NCI-H510A (cell line): ENCODE measurements at regions not wholly inside any gene's neighbourhood (a gene's known extent, or its start where the extent isn't known, plus 50 kb on each side); places are given as distances from the start of the nearest gene placed in this dataset.
"Not testable (repeated sequence)": the region's sequence is repeated elsewhere in the genome, so short reads cannot be mapped to it uniquely, and the experiment has no call there.

Experiments
- DNase-seq: peaks from one replicate; lab custom pipeline; 2025; lab: John Stamatoyannopoulos, UW

- no peak for DNase-seq
These were observed 129.1 kb downstream of the TNFRSF21 start for GRCh38 chr6:47180633-47181032.

- no peak for DNase-seq
These were observed 130.4 kb downstream of the TNFRSF21 start for GRCh38 chr6:47179286-47179685.

GRCh38 chr6:47175656-47176055, 133.5 kb upstream of the ADGRF1 start:
- no peak for DNase-seq

- DNase-seq = no peak
These were observed 132.4 kb upstream of the ADGRF1 start for GRCh38 chr6:47174502-47175023.

GRCh38 chr6:47174063-47174462, 131.9 kb upstream of the ADGRF1 start:
- not testable (repeated sequence) for DNase-seq

- not testable (repeated sequence) for DNase-seq
These were observed 131.0 kb upstream of the ADGRF1 start for GRCh38 chr6:47173145-47173544.

- no peak for DNase-seq
These were observed 128.4 kb upstream of the ADGRF1 start for GRCh38 chr6:47170617-47170947.

- DNase-seq = no peak
These were observed 127.9 kb upstream of the ADGRF1 start for GRCh38 chr6:47169785-47170616.

- peak; percentile 7 for DNase-seq
These were observed 126.0 kb upstream of the ADGRF1 start for GRCh38 chr6:47168180-47168579.

- DNase-seq = no peak
These were observed 123.8 kb upstream of the ADGRF1 start for GRCh38 chr6:47165918-47166317.

- DNase-seq = no peak
These were observed 122.7 kb upstream of the ADGRF1 start for GRCh38 chr6:47164877-47165276.

GRCh38 chr6:47163536-47163935, 121.4 kb upstream of the ADGRF1 start:
- no peak for DNase-seq

GRCh38 chr6:47162793-47163192, 120.7 kb upstream of the ADGRF1 start:
- DNase-seq = no peak

- DNase-seq = no peak
These were observed 120.1 kb upstream of the ADGRF1 start for GRCh38 chr6:47162231-47162630.

GRCh38 chr6:47161176-47161687, 119.1 kb upstream of the ADGRF1 start:
- no peak for DNase-seq

GRCh38 chr6:47160702-47161101, 118.6 kb upstream of the ADGRF1 start:
- no peak for DNase-seq

- DNase-seq = no peak
These were observed 117.6 kb upstream of the ADGRF1 start for GRCh38 chr6:47159763-47160162.

- no peak for DNase-seq
These were observed 115.6 kb upstream of the ADGRF1 start for GRCh38 chr6:47157653-47158219.

- DNase-seq = no peak
These were observed 114.9 kb upstream of the ADGRF1 start for GRCh38 chr6:47157063-47157462.

GRCh38 chr6:47156196-47156595, 114.1 kb upstream of the ADGRF1 start:
- DNase-seq = no peak

- DNase-seq = no peak
These were observed 111.2 kb upstream of the ADGRF1 start for GRCh38 chr6:47153404-47153755.

- no peak for DNase-seq
These were observed 110.7 kb upstream of the ADGRF1 start for GRCh38 chr6:47152666-47153403.
